HG03064 (cell line): ENCODE measurements at regions not wholly inside any gene's neighbourhood (a gene's known extent, or its start where the extent isn't known, plus 50 kb on each side); places are given as distances from the start of the nearest gene placed in this dataset.
"Not testable (repeated sequence)": the region's sequence is repeated elsewhere in the genome, so short reads cannot be mapped to it uniquely, and the experiment has no call there.

Source experiments
- ATAC-seq: cut with Tn5 transposase; IDR thresholded peaks from one replicate; pipeline ENCODE4 v1.9.1; 2021; ENCODE audit warnings: low read depth; ENCODE audit not compliant: unreplicated experiment

DNA sequence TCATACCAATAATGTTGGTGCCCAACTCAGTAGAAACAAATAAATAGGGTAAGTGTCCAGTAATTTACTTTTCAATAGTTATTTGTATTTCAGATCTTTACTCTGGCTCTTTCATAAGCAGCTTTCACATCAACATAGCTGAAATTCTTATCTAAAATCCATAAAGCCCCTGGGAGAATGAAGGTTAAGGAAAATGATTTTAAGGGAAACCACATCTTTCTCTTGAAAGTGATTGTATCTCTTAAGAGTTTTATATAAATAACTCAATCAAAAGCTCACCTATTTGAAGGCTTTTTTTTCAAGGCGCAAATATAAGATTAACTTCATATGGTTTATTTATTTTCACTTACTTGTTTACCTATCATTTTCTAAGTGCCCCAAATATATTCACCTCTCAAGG, 324.4 kb downstream of the HGF start:
- no peak for ATAC-seq

DNA sequence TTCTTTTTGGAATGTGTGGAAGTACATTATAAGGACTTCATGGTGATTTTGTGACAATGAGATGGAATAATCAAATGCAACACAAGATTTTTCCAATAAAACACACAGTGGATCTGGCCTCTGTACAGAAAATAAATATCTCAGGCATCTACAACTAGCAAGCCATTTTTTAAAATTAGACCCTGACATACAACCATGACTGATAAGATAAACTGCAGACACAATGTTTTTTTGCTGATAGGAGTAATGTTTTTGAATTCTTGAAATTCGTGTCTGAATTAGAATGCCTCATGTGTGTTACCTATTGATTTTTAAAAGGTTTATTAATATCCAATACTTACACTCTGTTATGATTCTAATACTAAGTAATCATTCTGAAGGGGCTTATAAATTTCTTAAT, 328.1 kb downstream of the HGF start:
- ATAC-seq, result no peak

DNA sequence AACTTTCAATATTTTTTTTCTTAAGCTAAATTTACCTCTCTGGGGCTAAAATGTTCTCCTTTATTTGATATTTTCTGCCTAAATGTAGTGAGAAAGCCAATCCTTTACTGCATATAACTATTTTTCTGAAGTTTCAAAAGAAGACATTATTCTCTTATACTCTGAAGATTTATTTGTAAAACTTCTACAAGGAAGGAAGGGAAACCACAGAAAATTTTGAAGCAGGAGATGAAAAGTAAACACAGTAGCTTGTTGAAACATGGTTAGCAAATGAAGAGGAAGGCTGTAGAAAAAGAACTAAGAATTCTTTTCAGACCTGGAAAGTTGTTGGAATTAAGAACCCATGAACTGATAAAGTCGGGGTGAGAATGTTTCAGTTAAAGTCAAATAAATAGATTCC, 330.3 kb downstream of the HGF start:
- ATAC-seq, result no peak

DNA sequence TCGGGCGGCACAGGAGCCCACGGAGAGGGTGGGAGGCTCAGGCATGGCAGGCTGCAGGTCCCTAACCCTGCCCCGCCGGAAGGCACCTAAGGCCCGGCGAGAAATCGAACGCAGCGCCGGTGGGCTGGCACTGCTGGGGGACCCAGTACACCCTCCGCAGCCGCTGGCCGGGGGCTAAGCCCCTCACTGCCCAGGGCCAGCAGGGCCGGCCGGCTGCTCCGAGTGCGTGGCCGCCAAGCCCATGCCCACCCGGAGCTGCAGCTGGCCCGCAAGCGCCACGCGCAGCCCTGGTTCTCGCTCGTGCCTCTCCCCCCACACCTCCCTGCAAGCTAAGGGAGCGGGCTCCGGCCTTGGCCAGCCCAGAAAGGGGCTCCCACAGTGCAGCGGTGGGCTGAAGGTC, 332.7 kb downstream of the HGF start:
- not testable (repeated sequence) for ATAC-seq

DNA sequence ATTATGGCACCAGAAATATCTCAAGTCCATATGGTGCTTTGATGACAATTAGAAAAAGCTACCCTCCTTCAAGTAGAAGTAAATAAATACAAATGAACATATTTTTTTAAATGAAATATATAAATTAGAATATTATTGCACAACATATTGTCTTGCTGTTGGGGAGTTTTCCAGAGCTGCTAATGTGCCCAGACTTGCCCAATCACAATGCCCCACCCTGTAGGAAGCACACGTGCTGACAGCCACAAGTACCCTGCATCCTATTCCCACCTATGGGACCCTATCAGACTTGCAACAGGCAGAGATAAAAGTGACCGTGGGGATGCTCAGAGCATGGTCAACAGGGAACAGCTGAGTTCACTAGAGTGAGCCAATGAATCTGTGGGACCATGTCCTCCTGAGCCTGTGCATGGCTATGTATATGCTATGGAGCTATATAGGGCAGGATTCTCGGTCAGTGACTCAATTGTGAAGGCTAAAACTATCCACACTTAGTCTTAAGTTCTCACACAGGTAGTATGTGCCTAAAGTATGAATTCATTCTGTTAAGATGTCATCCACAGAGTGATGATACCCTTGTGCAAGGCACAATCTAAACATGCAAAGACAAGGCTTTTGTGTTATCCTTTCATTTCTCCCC, 336.0 kb downstream of the HGF start:
- ATAC-seq, result no peak

DNA sequence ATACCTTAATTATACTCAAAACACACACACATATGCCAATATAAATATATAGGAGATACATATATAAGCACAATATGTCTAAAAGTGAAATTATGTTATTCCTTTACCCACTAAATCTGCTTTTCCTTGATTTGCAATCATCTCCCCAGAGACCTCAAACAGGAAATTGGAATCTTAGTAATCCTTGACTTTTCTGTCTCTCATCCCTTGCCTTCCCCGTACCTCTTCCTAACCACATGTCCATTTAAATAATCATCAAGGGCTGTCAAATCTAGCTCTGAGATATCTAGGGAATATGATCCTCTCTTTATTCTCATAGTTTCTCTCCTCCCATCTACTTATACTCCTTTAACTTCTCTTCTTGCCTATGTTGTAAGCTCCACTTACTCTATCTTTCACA, 336.6 kb downstream of the HGF start:
- ATAC-seq, result no peak

DNA sequence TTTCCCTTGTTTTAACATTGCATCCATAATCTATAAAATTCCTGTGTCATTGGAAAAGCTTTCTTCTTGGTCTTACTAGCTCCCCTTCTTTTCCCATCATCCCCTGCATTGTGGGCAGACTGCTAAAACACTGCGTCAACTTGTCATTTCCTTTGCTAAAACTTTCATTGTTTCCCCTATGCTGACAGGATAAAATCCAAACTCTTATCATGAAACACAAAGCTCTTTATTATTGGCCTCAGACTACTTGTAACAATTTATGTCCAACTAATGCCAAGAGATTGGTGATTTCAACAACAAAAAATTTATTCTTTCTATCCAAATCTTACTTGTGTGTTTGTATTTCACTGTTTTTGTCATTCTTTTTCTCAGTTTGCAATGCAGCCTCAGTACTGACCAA, 339.1 kb downstream of the HGF start:
- no peak for ATAC-seq

DNA sequence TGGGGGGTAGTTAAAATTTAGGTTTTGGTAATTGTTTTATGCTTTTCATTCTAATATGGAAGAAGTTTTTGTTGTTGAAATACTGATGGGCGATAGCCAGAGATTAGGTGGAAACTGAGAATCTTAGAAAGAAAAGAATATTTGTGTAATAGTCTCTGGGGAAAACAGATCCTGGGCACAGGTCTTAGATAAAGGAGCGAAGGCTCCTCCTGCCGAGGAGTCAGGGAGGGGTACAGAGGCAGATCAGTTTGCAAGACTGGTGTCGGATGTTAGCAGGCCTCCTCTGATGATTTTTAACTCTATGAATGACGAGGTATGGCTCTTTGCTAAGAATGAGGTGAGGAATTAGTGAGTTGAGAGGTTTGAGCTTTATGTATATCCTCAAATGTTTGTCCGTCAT, 339.7 kb downstream of the HGF start:
- no peak for ATAC-seq

DNA sequence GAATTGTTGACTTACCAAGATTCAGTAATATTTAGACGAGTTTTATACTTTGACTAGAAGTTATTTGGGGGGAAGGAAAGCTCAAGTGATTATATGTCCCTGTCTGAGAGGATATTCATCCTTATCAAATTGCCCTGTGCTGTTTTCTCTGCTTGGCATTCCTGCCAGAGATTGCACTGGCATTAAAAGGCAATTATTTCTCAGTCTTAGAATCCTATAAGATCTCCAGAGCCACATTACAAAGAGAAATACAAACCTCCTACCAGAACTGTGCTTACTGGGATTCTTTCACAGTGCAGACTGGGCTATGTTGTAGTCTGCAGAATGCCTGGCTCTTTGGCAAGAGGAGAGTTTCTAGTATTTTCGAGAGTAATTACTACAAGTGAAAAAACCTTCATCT, 342.4 kb downstream of the HGF start:
- ATAC-seq, result no peak

DNA sequence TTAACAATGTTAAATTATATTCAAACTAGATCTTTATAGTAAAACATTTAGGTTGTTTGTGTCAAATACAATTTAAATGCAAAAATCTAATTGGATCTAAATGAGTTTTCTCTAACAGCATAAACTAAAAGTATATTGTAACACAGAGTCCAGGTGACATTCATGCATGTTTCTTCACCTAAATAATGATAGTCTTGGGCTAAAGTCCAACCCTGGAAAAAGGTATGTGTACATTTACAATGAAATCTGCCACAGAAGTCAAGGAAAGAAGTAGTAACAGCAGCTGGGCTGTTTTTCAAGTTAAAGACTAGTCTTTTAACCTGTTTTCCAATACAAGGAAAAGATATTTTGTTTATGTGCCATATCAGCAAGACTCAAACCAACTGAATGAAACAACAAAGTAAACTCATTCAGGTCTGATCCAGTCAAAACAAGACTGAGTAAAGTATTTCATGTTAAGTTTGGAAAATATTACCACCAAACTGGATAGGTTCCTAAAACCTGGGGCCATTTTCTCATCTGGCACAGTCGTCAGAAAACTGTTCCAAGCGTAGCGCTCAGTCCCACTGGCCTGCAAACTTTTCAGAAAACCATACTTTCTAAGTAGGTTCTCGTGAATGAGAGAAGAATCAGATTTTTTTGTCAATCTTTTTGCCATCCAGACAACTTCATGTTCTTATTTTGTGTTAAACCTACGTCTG, 349.2 kb downstream of the HGF start:
- ATAC-seq, result no peak

DNA sequence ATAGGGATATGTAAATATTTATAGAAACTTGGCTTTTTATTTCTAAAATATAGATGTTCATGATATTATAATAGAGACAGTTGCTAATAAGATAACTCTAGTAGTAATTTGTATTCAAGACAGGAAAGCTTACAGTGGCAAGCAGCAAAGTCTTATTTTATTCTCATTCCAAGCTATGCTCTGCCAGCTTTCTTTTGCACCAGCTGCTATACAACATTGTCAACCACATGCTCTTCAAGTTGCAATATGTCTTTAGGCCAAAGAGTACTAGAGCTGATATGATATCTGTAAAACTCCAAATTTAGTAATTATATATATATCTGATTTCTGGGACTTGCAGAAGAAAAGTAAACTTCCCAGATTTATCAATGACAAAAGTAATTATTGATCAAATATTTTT, 350.1 kb downstream of the HGF start:
- ATAC-seq, result no peak

DNA sequence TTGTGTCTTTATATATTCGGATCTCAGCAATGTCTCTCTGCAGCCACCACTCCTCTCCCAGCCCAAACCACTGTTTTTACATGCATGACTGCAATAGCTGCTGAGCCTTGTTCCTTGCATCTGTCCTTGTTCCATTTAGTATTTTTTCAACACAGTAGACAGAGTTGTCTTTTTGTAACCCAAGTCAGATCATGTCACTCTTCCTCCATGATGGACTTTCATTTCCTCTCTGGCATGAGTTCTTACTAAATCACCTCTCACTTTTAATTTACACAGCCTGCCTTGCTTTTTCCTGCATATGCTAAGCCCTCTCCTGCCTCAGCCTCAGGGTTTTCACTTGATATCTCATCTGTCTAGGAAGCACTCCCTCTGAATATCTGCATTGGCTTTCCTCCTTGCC, 353.2 kb downstream of the HGF start:
- ATAC-seq, result no peak

DNA sequence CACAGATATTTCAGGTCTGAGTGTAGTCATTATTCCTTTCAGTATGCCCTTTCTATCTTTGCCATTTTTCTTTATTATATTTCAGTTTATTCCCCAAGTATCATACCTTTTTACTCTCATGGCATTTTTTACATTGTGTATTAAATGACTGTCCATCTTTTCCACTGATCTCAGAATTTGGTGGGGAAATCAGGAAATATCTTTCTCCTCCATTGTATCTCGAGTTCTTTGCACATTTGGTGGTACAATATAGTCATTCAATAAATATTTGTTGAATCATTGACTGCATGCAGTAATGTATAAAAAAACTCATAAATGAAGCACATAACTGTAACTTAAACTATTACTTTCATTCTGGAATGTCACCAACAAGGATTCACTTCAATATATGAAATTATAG, 354.7 kb downstream of the HGF start:
- no peak for ATAC-seq

DNA sequence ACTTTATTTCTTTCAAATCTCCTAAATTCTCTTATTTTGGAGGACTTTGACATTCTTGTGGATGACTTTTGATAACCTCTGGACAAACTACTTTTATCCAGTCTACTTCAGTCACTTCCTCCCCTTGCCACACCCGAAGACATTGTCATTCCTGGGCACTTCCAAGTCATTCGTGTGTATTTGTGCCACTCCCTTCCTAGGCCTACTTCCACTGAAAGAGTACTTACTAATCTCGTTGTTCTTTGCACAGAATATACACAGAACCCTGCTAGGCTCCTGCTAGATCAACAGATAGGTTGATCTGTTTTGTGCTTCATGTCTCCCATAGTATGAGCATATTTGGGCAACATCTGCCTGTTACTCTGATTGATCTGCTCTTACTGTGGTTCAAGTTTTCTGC, 355.4 kb downstream of the HGF start:
- ATAC-seq, result no peak

DNA sequence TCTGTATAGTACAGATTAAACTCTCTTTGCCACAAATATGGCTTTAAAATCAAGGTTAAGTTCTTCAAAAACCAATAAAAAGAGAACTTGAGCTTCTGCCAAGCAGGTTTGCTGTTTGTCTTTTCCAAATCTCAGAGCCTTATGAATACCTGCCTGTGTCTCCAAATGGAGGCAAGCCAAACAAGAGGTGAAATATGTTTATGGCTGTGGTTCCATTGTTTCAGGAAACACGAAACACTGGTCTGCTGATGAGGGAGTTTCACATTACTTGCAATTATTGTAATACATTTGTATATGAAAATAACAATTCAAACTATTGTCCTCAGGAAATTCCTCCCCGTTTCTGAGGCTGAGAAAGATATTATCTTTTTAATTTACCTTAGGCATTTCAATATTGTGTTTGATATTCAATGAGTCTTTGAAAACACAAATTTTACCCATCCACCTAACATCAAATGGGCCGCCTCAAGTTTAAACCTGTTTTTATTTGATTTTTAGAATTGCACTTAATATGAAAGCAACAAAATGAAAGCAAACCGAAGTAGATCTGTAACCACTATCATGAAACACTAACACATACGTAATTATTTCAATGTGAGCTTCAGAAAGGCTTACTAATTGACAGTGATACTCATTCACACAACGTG, 359.3 kb downstream of the HGF start:
- no peak for ATAC-seq

DNA sequence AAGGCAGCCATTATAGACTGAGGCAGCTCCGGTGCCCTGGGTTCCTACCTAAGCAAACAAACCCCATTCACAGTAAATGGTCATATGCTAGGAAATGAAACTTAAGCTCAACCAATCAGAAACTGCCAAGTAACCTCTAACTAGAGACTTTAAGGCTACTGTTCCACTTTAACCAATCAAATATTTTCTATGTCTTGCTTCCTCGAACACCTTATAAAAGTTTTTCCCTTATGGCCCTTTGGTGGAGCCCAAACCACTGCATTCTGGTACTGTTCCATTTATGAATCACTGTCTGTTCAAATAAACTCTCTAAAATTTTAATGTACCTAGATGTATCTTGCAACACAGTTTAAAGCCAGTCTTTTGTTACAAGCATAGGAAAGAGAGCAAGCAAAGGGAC, 361.1 kb downstream of the HGF start:
- no peak for ATAC-seq

DNA sequence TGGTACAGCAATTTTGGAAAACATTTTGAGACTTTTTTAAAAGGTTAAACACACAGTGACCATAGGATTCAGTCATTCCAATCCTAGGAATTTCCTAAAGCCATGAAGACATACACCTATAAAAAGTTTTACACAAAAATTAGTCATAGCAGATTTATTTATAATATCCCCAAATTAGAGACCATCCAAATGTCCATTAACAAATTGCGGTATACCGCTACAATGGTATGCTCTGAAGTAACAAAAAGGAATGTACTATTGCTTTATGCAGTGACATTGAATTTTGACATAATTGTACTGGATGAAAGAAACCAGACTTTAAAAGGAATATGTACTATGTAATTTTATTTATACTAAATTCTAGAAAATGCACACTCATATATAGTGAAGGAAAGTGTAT, 362.8 kb downstream of the HGF start:
- no peak for ATAC-seq

DNA sequence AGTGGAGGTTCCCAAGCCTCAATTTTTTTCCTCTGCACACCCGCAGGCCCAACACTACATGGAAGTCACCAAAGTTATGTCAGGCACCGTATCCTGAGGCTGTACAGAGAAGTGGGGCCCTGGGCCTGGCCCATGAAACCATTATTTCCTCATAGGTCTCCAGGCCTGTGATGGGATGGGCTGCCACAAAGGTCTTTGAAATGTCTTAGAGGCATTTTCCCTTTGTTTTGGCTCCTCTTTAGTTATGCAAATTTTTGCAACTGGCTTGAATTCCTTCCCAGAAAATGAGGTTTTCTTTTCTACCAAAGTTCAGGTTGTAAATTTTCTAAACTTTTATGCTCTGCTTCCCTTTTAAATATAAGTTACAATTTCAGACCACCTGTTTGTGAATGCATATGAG, 365.2 kb downstream of the HGF start:
- ATAC-seq, result no peak

DNA sequence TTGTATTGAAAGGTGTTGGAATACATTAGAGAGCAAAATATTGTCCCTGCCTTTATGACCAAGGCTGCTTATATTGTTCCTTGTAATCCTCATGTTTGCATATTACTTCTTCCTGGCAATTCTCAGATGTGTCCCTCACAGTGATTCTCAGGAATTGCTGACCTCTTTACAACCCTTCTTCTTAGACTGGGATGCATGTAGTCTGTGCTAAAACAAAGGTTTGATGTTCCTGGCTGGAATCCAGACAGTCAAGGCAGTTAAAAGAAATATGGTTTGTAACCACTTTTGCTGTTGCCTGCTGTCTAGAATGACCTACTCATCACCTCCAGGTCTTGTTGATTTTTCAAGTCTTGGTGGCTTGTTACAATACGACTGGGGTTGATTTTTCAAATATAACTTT, 367.6 kb downstream of the HGF start:
- ATAC-seq, result no peak

DNA sequence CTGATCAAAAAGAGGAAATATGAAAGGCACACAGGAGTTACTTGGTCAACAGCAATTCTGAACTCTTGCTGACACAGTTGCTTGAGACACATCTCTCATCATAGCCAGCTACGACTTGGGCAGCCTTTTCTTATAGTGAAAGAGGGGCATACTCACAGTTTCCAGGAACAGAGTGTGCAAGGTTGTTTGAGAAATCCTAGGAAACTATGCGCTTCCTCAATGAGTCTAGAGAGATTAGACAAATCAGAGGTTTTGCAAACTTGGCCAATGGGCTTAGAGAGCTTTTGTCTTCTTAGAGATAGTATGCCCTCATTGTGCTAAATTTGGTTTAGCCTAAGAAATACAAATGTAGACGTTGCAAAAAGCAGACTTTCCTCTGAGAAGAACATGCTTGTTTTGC, 370.4 kb downstream of the HGF start:
- no peak for ATAC-seq

DNA sequence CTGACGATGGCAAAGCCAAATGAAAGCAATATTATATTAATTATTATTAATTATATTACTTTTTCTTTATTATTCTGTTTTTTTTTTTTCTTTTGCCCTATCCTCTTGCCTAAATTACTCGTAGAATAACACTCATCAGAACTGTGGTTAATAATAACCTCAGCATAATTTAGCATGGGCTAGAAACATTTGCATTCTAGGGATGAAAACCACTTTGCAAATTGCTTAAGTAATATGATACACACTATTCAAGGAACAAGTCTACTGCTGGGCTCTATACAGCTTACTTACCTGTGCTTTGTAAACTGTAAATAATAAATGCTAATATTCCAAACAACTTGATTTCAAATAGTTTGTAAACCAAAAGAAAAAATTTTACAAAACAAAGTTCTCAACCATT, 375.8 kb downstream of the HGF start:
- no peak for ATAC-seq

DNA sequence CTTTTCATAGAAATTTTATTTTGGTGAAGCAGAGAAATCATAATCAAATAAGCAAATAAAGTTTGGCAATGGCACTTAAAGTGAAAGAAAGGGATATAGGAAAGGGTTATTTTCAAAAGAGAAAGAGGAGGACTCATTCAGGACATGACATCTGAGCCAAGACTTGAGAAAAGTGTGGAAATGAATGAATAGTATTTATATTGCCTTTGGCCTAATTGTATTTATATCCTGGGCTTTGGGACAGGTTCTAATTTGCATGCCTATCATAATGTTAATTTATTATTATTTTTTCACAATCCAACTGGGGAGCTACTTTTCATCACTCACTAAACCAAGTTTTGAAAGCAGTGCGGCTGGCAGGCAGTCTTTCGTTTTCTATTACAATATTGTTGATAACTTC, 376.8 kb downstream of the HGF start:
- no peak for ATAC-seq
